Ramos (cell line): ENCODE measurements at regions not wholly inside any gene's neighbourhood (a gene's known extent, or its start where the extent isn't known, plus 50 kb on each side); places are given as distances from the start of the nearest gene placed in this dataset.

Experiments
- in situ Hi-C: fragments of 300-500 bp; cut with MboI; formaldehyde crosslinking; loops from one replicate; pipeline ENCODE4 v1.14.3; 2022; ENCODE audit warnings: low sequenced_read_pairs; ENCODE audit not compliant: unreplicated experiment

- in situ Hi-C loops = no loop called here
Observed at GRCh38 chr2:238765590-238765989, 82.3 kb upstream of the TWIST2 start.

- in situ Hi-C loops = no loop called here
Observed at GRCh38 chr2:238771218-238771617, 76.7 kb upstream of the TWIST2 start.

GRCh38 chr2:238771639-238772038 lies 76.2 kb upstream of the TWIST2 start:
- in situ Hi-C loops = no loop called here

- in situ Hi-C loops = no loop called here
Observed at GRCh38 chr2:238772635-238773297, 75.1 kb upstream of the TWIST2 start.

GRCh38 chr2:238773472-238773871 lies 74.4 kb upstream of the TWIST2 start:
- in situ Hi-C loops = no loop called here

GRCh38 chr2:238774071-238774470 lies 73.8 kb upstream of the TWIST2 start:
- in situ Hi-C loops = no loop called here

GRCh38 chr2:238774980-238775509 lies 72.8 kb upstream of the TWIST2 start:
- in situ Hi-C loops = loop anchor here (25.0 kb wide), 1 partner anchor 413 kb away; no protein-coding TSS in a partner anchor

GRCh38 chr2:238775591-238775990 lies 72.3 kb upstream of the TWIST2 start:
- in situ Hi-C loops = loop anchor here (25.0 kb wide), 1 partner anchor 413 kb away; no protein-coding TSS in a partner anchor

- in situ Hi-C loops = loop anchor here (25.0 kb wide), 1 partner anchor 414 kb away; no protein-coding TSS in a partner anchor
Observed at GRCh38 chr2:238776003-238776760, 71.7 kb upstream of the TWIST2 start.

GRCh38 chr2:238776761-238777046 lies 71.2 kb upstream of the TWIST2 start:
- in situ Hi-C loops = loop anchor here (25.0 kb wide), 1 partner anchor 414 kb away; no protein-coding TSS in a partner anchor

GRCh38 chr2:238777369-238778067 lies 70.4 kb upstream of the TWIST2 start:
- in situ Hi-C loops = loop anchor here (25.0 kb wide), 1 partner anchor 415 kb away; no protein-coding TSS in a partner anchor

GRCh38 chr2:238784671-238785527 lies 63.0 kb upstream of the TWIST2 start:
- in situ Hi-C loops = loop anchor here (25.0 kb wide), 1 partner anchor 423 kb away; no protein-coding TSS in a partner anchor

- in situ Hi-C loops = loop anchor here (25.0 kb wide), 1 partner anchor 423 kb away; no protein-coding TSS in a partner anchor
Observed at GRCh38 chr2:238785528-238785860, 62.4 kb upstream of the TWIST2 start.

GRCh38 chr2:238786379-238786778 lies 61.5 kb upstream of the TWIST2 start:
- in situ Hi-C loops = loop anchor here (25.0 kb wide), 1 partner anchor 424 kb away; no protein-coding TSS in a partner anchor

- in situ Hi-C loops = loop anchor here (25.0 kb wide), 1 partner anchor 425 kb away; no protein-coding TSS in a partner anchor
Observed at GRCh38 chr2:238786792-238787490, 60.9 kb upstream of the TWIST2 start.

- in situ Hi-C loops = loop anchor here (25.0 kb wide), 1 partner anchor 425 kb away; no protein-coding TSS in a partner anchor
Observed at GRCh38 chr2:238787501-238787900, 60.4 kb upstream of the TWIST2 start.

- in situ Hi-C loops = loop anchor here (25.0 kb wide), 1 partner anchor 427 kb away; no protein-coding TSS in a partner anchor
Observed at GRCh38 chr2:238789317-238789806, 58.5 kb upstream of the TWIST2 start.

GRCh38 chr2:238790126-238790832 lies 57.6 kb upstream of the TWIST2 start:
- in situ Hi-C loops = loop anchor here (25.0 kb wide), 1 partner anchor 428 kb away; no protein-coding TSS in a partner anchor
